ENCODE measurements at regions not wholly inside any gene's neighbourhood (a gene's known extent, or its start where the extent isn't known, plus 50 kb on each side); places are given as distances from the start of the nearest gene placed in this dataset.

DNA sequence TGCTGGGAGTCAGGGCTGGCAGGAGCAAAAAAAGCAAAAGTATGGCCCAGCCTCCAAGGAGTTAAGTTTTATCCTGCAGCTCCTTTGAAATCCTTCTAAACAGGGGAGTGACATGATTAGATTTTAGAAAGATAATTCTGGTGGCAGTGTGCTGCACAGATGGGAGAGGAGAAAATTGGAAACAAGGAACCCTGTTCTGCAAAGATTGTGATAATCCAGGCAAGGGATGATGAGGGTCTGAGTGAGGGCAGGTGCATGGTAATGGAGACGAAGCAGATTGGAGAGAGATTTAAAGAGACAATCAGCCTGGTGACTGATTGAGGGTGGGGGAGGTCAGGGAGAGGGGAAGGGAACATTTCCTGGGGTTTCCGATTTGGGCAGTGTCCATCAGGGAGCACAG is 444.7 kb upstream of the PODXL start:
- no TSS peak for BruUV-seq (replicated peaks)
- no peak for FAIRE-seq
- no peak for DNase-seq (ENCODE audit: extremely low read depth in 1 of 4, low spot score in 3 of 4)
- WGBS (ENCODE audit: insufficient coverage, low coverage, missing lambda C conversion rate) = 4% methylated on average over 2 of the region's 2 CpGs
- POLR2A ChIA-PET = no interaction called here
- H4K20me1 ChIP-seq (replicated peaks; ENCODE audit: control insufficient read depth, insufficient read depth, low read length) = no peaks in the 10 kb centered on the region
- no peak overlapping the region for H3K9ac ChIP-seq (ENCODE audit: insufficient read depth in 1 of 2, low read depth in 2 of 2, low read length in 2 of 2)
- H3K27ac ChIP-seq (ENCODE audit: extremely low read depth, low read depth, low read length) = no peak overlapping the region
- CTCF ChIA-PET (ENCODE audit: low intra/inter-chr PET ratio) = no interaction called here
- intact Hi-C loops (cut with micrococcal nuclease) (loop anchor here (5.0 kb wide), 1 partner anchor 144 kb away; no protein-coding TSS in a partner anchor), in situ Hi-C loops (cut with MboI) (no loop called here)
- H3K4me3 ChIP-seq = no peak overlapping the region
- H3K79me2 ChIP-seq (ENCODE audit: control insufficient read depth, insufficient read depth, low read length) = no peaks in the 10 kb centered on the region
- no peak overlapping the region for H2AFZ ChIP-seq (ENCODE audit: low read depth, low read length)
- no peaks in the 10 kb centered on the region for H3K36me3 ChIP-seq (ENCODE audit: control insufficient read depth, insufficient read depth, low read length)
- no peak for TF ChIP-seq HNRNPLL (IDR thresholded peaks at IDR 0.05; ENCODE audit: low read depth, low read length, poor library complexity, severe bottlenecking)
- TF ChIP-seq HMGN3 (IDR thresholded peaks at IDR 0.05; ENCODE audit: borderline replicate concordance, extremely low read depth, insufficient read length, low read depth, low read length) = no peak
- TF ChIP-seq ZNF239 (CRISPR knock-in tag; IDR thresholded peaks at IDR 0.05) = no peak
- no peak for TF ChIP-seq ZNF311 (CRISPR knock-in tag; IDR thresholded peaks at IDR 0.05)
- no peak for TF ChIP-seq XRCC4 (IDR thresholded peaks at IDR 0.05; ENCODE audit: extremely low read depth, insufficient read depth, insufficient read length)
- TF ChIP-seq SIN3B (IDR thresholded peaks at IDR 0.05; ENCODE audit: low read depth) = no peak
- TF ChIP-seq ZNF830 (CRISPR knock-in tag; IDR thresholded peaks at IDR 0.05) = no peak
- no peak for TF ChIP-seq RBM22 (IDR thresholded peaks at IDR 0.05; ENCODE audit: low read depth, low read length, poor library complexity, severe bottlenecking)
- TF ChIP-seq TCF7L2 (IDR thresholded peaks at IDR 0.05; ENCODE audit: low read depth, low read length) = no peak
- no peak for TF ChIP-seq ZNF3 (CRISPR knock-in tag; IDR thresholded peaks at IDR 0.05)
- no peak for TF ChIP-seq NCOA2 (IDR thresholded peaks at IDR 0.05; ENCODE audit: partially characterized antibody in 2 of 2)
- TF ChIP-seq STAG1 (CRISPR knock-in tag; IDR thresholded peaks at IDR 0.05; ENCODE audit: borderline replicate concordance) = no peak
- TF ChIP-seq EZH2 (IDR thresholded peaks at IDR 0.05; ENCODE audit: borderline replicate concordance, low read depth, low read length) = no peak
- no peak for TF ChIP-seq BACH1 (tag; IDR thresholded peaks at IDR 0.05)
- TF ChIP-seq DPF2 (IDR thresholded peaks at IDR 0.05) = no peak
- no peak for ATAC-seq
- no peaks in the 10 kb centered on the region; a peak in 1 of 5 replicates for H3K27me3 ChIP-seq (ENCODE audit: control insufficient read depth in 2 of 2, insufficient read depth in 2 of 2, low read length in 2 of 2)
- H3K9me3 ChIP-seq (replicated peaks; ENCODE audit: control insufficient read depth, insufficient read depth, low read depth, low read length) = no peaks in the 10 kb centered on the region
- no peaks in the 10 kb centered on the region for H3K9me1 ChIP-seq (ENCODE audit: control insufficient read depth, insufficient read depth, low read length)
- H3K4me2 ChIP-seq (ENCODE audit: insufficient read depth, low read length) = no peak overlapping the region
- H3K4me1 ChIP-seq (replicated peaks in 1 of 2; ENCODE audit: control insufficient read depth in 2 of 2, insufficient read depth in 2 of 2, low read length in 2 of 2) = no peaks in the 10 kb centered on the region
